ENCODE measurements at regions not wholly inside any gene's neighbourhood (a gene's known extent, or its start where the extent isn't known, plus 50 kb on each side); places are given as distances from the start of the nearest gene placed in this dataset.

DNA sequence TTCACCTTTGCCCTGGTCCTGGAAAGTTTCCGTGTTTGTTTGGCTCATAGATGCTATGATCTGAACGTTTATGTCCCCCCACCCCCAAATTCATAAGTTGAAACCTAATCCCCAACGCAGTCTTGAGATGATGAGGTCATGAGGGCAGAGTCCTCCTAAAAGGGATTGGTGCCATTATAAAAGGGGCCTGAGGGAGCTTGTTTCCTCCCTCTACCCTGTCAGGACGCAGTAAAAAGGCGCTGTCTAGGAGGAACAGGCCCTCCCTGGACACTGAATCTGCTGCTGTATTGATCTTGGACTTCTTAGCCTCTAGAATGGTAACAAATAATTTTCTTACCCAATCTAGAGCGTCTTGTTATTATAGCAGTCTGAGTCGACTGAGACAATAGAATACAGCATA is 2190.6 kb upstream of the TENM3 start:
- TF ChIP-seq CTCF (IDR thresholded peaks at IDR 0.05; ENCODE audit: borderline replicate concordance, extremely low read depth, low read length, poor library complexity, severe bottlenecking): no peak
- TF ChIP-seq EZH2 (IDR thresholded peaks at IDR 0.05; ENCODE audit: borderline replicate concordance, low read depth, low read length, severe bottlenecking): no peak
